GM21526 (cell line): ENCODE measurements at regions not wholly inside any gene's neighbourhood (a gene's known extent, or its start where the extent isn't known, plus 50 kb on each side); places are given as distances from the start of the nearest gene placed in this dataset.
"Not testable (repeated sequence)": the region's sequence is repeated elsewhere in the genome, so short reads cannot be mapped to it uniquely, and the experiment has no call there.

Experiments
- ATAC-seq: cut with Tn5 transposase; IDR thresholded peaks from one replicate; pipeline ENCODE4 v1.9.1; 2021; ENCODE audit warnings: moderate library complexity; ENCODE audit not compliant: unreplicated experiment, low FRiP score

DNA sequence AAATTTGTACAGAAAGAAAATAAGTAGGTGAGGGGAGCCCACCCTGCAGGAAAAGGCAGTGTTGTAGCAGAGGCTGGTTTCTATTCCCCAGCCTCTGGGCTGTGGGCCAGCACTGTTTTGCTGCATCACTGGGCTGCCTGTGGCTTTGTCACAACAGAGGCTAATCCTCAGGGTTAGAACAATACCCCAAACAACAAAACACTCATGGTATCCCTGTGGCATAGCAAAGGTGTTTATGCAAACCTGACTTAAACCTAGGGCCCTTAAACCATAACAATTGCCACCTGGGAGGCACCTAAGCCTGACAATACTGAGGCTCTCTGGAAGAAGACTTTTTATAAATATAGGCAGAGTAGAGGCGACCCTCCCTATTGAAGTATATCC is 314.7 kb downstream of the OLFM4 start:
- no peak for ATAC-seq

DNA sequence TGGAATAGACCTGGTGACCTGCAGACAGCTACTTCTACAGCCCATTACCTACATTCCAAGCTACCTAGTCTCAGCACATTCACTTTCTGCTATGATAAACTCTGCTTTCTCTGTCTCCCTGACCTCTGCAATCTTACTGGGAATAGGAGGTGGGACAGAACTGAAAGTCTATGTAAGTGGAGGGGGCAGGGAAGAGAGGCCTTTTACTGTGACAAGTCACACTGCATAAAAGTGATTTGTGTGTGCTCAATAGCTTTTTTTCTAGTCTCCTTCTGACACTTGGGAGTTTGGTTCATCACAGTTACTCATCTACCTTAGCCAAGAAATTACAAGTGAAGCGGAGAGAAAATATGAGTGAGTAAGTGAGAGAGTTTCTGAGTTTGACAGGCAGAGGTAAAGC is 322.4 kb downstream of the OLFM4 start:
- no peak for ATAC-seq

DNA sequence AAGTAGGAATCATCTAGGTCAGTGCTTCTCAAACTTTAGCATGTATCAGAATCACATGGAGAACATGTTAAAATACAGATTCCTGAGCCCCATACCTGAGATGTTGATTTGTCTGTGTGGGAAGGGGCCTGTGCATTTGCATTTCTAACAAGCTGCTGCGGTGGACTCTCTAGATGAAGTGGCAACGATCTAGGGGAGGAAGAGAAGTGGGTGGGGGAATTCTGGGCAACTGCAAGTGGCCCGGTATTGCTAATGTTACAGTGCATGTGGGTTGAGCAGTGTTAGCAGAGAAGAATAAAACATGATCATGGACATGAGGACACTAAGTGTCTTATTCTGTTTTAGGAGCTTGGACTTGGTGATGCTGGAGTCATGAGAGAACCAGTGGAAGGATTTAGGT is 329.0 kb downstream of the OLFM4 start:
- no peak for ATAC-seq

DNA sequence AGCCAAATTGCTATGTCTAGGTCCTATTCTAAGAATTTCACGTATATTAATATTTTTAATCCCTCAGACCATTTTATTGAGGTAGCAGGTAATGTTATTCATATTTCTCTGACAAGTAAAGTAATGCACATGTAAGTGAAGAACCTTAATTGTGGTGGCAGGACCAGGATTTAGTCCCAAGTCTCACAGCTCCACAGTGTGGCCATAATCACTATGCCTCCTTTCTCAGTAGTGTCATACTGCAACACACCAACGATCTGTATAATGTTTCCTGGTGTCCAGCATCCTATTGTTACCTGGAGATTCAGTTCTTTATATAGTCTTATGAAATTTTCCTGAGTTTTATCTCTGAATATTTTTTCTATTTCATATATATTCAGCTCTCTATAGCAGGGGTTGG is 340.3 kb downstream of the OLFM4 start:
- ATAC-seq, result no peak

DNA sequence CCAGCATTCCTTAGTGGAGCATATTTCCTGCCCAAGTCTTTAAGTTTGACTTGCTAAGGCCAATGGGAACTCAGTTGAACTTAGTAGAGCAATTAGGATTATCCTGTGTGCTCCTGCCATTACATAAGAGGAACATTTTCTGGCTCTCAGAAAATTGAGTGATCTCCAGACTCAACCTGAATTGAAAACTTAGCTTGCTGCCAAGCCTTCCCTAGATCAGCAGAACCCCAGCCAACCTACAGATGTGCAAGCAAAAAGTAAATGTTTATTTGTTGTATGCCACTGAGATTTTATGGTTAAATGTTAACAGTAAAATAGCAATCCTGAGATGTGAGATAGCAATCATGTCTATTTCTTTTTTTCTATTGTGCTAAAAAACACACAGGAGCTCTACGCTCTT is 350.9 kb downstream of the OLFM4 start:
- ATAC-seq, result no peak

DNA sequence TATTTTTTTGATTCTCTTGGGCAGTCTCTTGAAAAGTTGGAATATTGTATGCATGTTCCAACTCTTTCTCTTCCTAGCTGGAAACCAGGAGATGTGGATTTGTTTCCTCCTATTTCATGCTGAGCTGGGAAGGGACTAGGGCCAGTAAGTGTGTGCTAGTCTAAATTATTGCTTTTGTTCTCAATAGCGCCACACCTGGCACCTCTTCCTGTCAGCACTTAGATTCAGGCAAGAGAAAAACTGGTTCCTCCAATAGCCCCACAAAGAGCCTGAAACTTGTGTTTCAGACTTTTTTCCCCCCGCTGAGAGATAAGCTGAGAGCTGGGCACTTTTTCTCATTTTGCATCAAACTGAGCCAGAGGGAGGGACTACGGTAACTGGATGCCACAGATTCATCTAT is 353.4 kb downstream of the OLFM4 start:
- no peak for ATAC-seq

DNA sequence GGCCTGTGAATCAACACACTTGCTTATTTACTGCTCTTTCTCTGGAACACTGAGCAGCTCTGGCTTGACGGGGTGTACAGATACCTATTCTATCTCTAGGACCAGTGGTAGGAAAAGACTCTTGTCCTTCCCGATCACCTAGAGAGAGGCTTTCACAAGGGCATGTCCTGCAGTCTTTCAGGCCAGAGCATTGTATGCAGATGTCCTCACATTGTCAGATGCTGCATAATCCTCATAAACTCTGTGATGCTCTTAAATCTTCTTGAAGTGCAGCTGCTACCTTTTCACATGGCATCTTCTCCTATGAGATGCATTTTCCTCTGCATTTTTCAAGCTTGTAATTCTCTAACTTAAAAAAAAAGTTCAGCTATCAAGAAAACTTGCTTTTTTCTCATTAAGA is 369.4 kb downstream of the OLFM4 start:
- no peak for ATAC-seq

DNA sequence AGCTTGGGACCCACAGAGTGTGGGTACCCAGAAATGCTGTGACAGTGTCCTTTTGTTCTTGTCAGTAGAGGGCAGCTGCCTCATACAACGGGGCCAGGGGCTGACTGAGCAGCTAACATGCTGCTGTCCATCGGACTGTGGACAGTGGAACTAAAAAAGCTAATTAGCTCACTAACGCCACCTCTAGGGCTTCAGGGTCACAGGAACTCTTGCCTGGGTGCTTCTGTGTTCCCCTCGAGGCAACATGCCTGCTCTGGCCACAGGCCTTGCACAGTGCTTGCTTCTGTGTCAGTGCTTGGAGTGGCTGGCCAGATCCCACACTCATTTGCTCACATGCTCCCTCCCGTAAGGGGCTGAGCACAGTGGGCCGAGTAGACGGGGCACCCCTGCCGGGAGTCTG is 377.0 kb downstream of the OLFM4 start:
- no peak for ATAC-seq

DNA sequence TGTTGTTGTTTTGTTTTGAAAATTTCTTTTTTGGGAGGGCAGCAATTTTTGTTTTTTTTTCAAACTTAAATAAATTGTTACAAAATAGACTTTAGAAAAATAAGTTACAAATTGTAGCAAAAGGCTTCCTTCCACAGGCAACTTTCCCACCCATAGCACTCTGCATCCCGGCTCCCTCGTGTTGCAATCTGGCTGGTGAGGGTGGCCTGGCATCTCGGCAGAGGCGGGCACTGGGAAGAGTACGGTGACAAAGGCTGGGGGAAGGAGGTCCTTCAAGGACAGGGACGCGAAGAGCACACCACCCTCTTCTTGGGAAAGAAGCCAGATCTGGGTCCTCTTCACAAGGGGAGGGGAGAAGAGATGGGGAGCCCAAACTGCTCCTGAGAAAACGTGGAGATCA is 379.7 kb downstream of the OLFM4 start:
- no peak for ATAC-seq

DNA sequence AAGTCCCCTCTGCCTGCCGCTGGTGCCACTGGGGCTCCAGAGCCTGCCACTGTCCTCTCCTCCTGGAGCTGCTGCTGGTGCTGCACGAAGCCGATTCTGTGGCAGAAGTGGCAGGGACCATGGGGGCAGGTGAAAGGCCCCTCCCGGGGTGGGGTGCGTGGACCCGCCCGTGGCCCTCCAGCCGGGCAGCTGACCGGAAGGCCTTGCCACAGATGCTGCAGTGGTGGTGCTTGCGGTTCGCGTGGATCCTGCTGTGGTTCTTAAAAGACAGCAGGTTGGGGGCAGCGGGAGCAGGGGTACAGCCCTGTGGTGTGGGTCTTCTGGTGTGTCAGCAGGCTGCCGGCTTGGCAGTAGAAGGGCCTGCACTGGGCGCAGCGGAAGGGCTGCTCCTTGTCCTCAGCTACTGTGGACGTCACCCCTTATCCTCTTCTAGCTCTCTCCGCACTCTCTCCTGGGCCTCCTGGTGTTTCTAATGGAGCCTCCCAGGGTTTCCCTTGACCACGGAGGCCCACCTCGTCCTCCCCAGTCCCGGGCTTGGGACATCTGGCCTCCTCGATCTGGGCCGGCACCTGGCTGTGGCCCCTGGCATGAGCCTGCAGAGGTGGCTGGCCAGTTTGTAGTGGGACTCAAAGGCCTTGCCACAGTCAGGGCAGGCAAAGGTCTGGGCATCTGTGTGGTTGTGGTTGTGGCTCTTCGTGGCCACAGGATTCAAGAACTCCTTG is 380.4 kb downstream of the OLFM4 start:
- no peak for ATAC-seq

DNA sequence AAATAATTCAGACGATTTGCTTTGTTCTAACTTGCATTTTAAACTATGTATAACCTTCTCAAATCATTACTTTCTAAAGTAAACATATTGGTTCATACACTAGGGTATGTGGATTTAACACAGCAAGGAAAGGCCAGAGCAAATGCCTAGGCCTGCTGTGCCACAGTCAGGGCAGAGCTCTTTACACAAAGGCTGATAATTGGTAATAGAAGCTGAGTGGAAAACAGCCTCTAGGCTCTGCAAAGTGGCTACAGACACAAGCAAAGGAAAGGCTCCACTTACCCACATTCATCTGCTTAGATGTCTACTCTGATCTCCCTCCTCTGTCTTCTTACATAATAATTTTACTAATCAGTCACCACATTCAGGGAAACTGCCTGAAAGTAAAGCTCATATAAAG is 382.9 kb downstream of the OLFM4 start:
- ATAC-seq, result no peak

DNA sequence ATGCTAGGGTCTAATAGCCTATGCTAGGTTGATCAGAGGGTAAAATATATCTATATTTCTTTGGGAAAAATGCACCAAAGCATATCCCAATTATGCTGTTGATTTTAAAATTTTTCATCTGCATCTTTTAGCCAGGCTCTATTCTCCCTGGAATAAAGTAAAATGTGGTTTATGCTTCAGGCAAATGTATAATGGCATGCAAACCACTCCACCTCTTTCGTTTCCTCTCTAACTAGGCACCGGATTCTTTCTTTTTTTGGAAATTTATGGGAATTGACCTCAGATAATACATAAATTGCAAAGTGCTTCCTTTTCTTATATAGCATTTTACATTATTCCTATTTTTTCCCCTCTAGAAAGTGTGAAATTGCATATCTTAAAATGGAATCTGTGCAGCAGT is 386.5 kb downstream of the OLFM4 start:
- ATAC-seq, result no peak

DNA sequence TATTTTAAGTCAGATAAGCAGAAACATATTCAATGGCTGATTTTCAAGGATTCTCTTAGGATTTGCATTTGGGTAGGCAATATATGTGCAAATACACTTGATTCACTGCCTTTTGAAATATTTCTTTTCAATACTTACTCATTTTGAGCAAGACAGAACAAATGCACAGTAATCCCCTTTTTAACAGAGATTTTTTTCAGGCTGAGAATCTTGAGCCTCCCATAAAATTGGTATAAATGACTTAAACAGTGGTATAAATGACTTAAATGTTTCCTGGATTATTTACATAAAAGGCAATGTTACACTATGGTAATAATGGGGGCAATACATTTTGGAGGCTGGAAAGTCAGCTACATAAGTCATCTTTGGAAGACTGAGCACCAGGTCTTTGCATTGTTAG is 389.0 kb downstream of the OLFM4 start:
- no peak for ATAC-seq

DNA sequence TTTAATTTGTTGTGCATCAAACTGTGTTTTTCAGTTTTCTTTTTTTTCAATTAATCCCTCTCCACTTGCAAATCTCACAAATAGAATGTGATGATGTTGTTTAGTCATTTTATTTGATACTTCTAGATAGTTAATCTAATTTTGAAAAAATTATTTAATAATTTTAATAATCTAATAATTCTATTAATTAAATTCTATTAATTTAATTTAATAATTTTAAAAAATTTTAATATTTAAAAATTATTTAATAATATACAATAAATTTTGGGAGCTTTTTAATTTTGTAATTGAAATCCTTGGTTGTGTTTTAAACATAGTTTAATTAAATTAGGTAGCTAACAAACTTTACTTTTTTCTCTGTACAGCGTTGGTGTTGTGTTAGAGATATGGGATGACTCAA is 393.8 kb downstream of the OLFM4 start:
- ATAC-seq, result no peak

DNA sequence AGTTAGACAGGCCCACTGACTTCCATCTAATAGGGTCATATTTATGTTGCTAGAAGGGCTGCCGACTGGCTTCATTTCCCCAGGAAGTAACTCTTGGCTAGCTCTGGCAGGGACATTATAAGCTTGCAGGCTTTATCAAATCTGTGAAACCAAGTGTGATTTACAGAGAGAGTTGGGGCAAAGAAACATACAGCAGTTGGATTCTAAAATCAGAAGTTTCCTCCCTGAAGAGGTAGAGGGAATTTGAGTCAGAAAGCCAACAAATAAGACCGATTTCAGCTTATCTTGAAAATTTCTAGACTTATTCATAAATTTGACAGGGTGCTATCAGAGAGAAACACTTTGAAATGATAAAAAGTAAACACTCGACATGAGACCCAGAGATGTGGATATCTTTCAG is 407.8 kb downstream of the OLFM4 start:
- no peak for ATAC-seq

DNA sequence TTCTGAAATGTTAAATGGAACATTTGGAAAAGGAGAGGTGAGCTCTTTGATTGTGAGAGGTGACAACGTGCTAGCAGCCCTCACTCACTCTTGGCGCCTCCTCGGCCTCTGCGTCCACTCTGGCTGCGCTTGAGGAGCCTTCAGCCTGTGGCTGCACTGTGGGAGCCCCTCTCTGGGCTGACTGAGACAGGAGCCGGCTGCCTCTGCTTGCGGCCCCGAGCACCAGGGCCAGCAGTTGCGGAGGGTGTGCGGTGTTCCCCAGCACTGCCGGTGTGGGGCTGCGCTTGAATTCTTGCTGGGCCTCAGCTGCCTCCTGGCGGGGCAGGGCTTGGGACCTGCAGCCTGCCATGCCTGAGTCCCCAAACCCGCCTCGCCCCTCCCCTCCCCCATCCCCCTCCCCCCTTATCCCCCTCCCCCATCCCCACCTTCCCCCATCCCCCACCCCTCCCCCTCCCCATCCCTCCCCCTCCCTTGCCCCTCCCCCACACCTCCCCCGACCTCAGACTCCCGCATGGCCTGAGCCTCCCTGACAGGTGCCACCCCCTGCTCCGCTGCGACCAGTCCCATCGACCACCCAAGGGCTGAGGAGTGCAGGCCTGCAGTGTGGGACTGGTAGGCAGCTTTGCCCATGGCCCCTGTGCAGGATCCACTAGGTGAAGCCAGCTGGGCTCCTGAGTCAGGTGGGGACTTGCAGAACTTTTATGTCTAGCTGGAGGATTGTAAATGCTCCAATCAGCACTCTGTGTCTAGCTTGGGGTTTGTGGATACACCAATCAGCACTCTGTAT is 411.0 kb downstream of the OLFM4 start:
- no peak for ATAC-seq

DNA sequence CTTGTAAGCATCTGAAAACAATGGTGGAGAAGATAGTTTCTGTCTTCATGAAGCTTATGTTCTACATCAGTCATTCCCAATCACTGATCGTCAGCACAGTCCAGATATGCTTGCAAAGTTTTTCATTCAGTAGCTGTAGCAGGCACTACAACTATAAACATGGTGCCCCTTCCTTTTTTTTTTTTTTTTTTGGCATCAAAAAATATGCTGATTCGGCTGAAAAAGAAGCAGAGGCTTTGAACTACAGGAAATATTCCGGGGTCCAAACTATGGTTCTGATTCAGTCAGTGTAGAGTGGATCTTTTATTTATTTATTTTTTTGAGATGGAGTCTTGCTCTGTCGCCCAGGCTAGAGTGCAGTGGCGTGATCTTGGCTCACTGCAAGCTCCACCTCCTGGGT is 414.4 kb downstream of the OLFM4 start:
- no peak for ATAC-seq

DNA sequence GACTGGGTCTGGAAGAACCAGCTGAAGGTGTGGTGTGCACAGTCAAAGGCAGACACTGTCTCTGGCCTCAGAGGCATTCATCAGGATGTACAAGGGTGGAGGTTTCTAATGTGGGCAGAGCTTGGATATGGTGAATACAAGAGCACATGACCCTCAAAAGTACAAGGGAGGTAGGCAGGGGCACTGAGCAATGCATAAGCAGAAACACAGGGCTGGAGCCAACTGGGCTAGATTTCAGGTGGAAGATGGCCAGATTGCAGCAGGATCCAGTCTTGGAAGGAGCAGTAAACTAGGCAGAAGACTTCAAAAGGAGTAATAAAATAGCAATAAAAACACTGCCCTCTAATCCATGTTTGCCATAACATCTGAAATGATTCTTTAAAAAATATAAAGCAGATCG is 417.1 kb downstream of the OLFM4 start:
- no peak for ATAC-seq

DNA sequence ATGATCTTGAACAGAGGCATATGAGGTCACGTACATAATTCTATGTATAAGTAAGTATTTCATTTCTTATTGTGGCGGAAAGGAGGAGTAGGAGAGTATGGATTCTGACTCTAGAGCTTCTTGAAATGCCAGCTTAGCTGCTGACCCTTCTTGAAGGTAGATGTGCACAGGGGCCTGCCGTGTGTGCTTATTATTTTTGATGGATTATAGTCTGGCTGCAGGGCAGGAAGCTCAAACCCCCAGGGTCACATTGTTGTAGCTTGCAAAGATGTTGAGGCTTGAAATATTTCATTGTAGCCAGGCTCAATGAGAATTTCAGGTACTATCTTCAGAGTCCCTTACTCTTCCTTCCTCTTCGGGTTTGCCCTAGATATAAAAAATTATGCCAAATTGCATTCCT is 418.8 kb downstream of the OLFM4 start:
- ATAC-seq, result no peak

DNA sequence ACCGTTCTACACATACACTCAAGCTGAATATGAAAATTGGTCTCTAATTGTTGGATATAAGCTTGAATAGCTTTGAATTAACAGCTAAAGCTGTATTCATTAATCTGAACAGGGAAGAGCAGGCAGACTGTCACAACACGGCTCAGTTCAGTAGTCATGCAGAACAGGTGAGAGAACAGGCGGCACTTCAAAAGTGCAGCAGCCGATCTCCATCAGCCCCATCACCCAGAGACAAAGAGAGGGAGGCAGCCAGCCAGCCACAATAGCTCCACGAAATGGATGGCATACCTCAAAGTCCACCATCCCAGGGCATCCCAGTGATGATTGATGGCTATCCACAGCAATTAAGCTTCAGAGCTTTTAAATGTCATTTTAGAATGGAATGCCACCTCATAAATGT is 419.2 kb downstream of the OLFM4 start:
- ATAC-seq, result no peak

DNA sequence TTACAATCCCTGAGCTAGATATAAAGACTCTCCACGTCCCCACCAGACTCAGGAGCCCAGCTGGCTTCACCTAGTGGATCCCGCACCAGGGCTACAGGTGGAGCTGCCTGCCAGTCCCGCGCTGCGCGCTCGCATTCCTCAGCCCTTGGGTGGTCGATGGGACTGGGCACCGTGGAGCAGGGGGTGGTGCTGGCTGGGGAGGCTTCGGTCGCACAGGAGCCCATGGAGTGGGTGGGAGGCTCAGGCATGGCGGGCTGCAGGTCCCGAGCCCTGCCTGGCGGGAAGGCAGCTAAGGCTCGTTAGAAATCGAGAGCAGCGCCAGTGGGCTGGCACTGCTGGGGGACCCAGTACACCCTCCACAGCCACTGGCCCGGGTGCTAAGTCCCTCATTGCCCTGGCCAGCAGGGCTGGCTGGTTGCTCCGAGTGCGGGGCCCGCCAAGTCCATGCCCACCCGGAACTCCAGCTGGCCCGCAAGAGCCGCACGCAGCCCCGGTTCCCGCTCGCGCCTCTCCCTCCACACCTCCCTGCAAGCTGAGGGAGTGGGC is 423.7 kb downstream of the OLFM4 start:
- not testable (repeated sequence) for ATAC-seq

DNA sequence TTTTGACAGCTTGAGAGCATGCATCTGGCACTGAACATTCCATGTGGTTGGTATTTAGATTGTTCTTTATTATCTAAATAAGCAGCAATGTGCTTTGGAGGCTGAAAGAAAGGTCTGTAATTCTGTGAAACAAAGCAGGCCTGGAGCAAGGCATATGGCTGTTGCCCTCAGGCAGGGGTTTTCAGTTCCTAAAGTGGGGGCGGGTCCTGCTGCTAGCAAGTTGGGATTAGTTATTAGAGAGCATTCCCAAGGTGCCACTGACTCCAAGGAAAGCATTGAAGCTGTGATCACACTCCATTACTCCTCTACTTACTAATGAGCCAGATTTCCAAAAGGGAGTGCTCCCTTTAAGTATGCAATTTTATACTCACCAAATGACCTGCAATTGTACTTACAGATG is 432.2 kb downstream of the OLFM4 start:
- no peak for ATAC-seq
